GM21360 (cell line): ENCODE measurements at regions not wholly inside any gene's neighbourhood (a gene's known extent, or its start where the extent isn't known, plus 50 kb on each side); places are given as distances from the start of the nearest gene placed in this dataset.
A peak's percentile ranks its signal among the peaks of the same experiment; 100 is the strongest.

Source experiments
- ATAC-seq: cut with Tn5 transposase; IDR thresholded peaks from one replicate; pipeline ENCODE4 v1.9.1; 2021; ENCODE audit warnings: mild to moderate bottlenecking, moderate library complexity; ENCODE audit not compliant: unreplicated experiment

DNA sequence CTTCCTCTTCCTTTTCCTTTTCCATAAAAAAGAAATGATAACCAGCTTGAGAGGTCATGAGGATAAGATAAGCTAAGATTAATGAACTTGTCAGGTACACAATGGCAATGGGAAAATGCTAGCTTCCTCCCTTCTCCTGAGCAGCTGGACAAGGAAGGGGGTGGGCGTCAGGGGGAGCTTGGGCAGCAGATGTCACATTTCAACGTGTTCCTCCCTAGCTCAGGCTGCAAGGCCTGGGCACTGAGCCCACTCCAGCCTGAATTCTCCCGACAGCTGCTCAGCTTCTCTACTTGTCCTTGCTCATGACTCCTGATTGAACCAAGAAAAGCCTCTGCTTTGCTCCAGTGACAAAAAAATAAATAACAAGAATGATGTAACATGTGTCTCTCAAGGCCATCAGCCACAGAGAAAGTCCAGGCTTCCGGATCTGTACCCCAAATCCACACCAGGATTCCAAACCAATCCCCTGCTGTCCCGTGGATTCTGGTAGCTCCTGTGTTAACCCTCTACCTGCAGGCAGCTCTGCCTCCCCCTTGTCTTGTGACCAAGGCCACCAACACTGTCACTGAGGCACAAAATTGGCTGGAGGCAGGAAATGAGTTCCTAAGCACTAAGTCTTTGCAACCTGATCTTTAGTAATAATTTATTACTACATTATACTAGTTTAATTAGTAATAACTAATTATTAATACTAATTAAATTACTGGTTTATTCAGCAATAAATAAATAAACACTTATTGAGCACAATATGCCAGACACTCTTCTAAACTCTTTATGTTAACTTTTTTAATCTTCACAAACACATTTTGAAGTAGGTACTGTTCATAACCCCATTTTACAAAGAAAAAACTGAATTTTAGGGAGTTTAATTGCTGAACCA is 146.5 kb downstream of the CCDC34 start:
- ATAC-seq, result no peak

DNA sequence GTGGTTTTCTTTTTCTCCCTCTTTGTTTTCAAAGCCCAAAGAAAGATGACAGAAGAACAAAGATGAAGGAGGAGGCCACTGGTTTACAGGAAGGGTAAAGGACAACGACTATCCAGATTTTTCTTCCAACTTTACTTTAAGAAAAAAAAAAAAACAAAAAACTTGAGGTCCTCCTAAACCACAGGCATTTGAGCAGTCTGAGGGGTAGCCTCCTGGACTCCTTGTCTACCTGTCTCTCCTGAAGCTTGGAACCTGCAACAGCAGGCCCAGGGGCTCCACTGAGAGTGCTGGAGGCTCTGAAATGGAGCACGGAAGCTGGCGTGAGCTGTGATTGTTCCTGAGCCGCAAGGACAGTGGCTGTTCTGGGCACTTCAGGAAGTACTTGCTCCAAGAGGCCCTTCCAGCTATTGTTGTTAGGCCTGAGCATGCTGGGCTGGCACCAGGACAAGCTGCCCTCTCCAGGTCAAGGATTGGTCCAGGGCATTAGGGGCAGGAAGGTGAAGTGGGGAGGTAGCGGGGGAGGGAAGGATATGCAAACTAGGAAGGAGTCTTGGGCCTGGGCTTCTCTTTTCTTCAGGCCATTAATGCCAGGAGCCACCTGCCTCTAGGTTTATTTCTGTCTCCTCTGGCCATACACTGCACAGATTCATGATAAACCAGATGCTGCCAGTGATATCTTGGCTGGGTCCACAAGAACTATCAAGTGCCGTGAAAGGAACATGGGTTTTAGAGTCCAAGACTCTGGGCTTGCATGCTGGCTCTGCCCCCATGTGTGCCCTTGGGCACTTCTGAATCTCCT is 147.3 kb downstream of the CCDC34 start:
- no peak for ATAC-seq

DNA sequence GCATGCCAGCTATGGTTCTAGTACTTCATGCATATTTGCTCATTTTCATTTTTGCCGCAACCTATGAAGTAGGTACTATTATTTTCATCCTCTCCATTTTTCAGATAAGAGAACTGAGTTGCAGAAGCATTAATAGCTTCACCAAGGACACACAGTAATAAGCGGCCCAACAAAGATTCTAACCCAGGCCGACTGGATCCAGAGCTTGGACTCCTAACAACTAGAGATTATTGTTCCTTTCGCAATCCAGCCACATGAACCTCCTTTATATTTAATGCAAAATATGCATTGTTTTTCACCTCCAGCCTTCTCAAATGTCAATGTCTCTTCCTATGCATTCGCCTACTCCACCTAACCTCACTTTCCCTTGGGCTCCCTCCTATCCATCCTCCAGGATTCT is 148.3 kb downstream of the CCDC34 start:
- ATAC-seq, result no peak

DNA sequence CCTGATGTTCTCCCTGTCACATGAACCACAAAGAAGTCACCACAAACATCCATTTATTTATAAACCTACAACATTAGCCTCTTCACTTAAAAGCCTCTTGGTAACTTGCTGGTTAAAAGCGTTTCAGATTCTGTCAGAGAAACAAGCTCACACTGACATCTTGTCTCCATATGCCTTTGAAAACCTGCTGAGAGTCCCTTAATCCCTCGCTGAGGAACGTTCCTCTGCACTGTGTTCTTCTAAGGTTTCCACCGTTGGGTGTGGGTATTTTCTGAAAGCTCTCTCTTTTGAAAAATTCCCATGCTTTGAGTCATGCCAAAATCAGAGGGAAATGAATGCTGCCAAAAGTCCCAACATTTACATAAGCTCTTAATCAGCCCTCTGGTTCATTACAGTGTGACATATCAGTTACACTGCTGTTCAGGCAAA is 149.8 kb downstream of the CCDC34 start:
- ATAC-seq, result no peak

DNA sequence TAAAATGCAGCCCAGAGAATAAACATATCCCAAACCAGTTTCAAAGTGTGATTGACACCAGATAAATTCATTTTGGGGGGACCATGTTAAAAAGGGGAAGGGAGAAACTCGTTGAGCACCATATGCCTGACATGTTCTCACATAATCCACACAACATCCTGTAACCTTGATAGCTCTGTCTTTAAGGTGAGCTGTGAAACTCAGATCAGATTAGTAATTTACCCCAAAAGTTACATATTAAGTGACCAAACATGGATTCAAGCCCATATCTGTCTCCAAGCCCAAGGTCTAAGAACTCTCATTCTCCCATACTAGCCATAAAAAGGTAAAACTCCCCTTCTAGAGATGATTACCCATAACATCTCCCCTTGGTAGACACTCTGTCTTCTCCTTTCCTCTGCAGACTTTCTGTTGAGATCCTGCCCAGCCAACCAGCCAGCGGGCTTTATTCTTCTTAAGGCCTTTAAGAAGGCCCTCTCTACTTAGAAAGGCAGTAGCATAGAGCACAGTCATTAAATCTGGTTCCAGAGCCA is 150.7 kb downstream of the CCDC34 start:
- ATAC-seq, result no peak

DNA sequence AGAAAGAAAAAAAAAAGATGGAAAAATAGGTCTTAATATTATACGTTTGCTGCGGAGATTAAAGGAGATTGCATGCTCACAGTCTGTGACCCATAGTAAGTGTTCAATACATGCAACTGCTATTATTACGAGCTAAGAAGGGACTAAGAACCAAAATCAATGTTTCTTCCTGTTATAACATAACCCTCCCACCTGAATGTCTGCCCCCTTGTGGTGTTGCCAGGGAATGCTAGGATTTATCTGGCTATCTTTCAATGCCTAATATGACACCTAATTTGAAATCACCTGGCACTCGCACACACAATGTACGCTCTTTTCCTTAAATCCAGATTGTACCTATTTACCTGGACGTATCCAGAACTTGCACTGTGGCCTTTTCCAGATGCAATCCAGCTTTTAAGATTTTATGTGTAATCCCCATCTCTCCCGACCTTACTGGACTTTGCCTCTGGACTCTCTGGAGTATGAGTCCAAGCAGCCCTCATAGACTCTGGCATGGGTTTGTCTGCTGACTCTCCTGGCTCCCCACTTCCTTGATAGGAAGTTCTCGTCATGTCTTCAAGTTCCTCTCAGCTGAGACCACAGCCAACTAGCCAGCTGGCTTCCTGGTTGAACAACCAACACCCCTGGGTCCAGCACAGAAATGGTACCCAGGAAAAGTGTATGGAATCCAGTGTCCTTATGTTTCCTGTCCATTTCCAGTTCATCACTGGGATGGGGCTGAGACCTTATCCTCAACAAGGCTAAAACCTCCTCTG is 151.5 kb downstream of the CCDC34 start:
- ATAC-seq, result no peak

DNA sequence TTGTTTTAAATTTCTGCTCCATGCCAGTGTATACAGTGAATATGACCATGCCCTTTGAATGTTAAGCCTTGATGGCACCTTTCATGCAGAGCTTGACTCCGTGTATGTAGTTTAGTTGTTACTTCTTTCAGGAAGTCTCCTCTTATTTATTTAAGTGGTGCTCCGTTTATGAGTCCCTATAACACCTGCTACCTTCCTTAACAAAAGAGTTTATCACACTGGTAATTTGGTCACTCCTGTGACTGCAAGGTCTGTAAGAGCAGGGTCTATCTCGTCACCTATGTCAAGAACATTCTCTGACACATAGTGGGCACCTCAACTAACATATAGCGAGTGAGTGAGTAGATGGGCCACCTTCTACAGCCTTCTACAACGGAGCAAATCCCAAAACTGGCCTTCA is 152.5 kb downstream of the CCDC34 start:
- no peak for ATAC-seq

DNA sequence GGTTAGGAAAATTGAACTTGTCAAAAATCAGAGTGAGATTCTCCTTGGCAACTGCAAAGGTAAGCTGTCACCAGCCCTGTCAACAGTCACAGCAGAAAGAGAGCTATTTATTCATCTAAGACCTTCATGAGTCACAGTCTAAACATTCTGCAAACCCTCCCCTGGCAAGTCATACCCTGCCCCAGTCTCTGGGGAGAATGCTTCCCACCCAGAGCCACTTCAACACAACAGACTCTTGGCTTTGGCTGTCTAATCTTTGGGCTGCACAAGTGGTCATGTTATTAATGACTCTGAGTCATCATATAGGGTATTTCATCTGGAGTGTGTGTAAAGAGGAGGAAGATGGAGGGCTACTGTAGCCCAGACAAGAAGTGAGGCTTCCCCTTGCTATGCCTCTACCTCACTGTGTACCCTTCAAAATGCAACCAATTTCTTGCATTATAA is 153.4 kb downstream of the CCDC34 start:
- ATAC-seq, result peak; percentile 48

DNA sequence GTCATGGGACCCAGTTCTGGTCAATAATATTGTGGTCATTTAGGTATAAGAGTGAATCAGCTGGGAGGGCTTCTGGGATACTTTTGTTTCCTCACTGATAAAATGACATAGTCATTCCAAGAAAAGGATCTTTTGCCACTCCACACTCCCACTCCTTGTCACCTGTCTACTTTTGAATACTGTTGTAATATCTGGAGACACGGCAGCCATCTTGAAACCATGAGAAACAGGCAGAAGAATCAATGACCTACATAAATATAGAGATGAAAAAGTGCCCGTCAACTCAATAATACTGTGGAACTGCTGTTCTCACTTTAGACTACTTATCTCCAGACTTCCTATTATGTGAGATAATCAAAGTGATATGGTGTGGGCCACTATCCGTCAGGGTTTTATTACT is 154.2 kb downstream of the CCDC34 start:
- ATAC-seq, result no peak

DNA sequence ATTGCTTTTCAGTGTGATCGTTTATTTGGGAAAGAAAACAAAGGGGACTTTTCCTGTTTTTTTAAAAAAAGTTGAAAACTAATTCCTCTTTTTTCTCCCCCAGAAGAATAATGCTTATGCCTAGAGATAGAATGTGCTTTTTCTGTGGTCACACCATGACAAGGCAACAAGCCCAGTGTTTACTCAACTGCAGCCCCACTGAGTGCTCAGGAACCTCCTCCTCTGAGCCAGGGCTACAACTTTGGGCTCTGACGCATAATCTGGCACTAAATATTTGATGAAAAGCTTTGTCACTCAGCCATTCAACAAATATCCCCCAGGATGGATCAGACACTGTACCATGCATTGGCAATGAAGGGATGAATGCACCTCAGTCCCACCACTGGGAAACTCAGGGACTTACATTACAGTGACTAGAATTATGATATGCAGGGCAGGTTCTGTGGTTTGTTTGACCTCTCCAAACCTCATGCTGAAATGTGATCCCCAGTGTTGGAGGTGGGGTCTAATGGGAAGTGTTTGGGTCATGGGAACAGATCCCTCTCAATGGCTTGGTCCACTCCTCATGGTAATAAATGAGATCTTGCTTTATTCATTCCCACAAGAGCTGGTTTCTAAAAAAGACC is 155.9 kb downstream of the CCDC34 start:
- no peak for ATAC-seq

DNA sequence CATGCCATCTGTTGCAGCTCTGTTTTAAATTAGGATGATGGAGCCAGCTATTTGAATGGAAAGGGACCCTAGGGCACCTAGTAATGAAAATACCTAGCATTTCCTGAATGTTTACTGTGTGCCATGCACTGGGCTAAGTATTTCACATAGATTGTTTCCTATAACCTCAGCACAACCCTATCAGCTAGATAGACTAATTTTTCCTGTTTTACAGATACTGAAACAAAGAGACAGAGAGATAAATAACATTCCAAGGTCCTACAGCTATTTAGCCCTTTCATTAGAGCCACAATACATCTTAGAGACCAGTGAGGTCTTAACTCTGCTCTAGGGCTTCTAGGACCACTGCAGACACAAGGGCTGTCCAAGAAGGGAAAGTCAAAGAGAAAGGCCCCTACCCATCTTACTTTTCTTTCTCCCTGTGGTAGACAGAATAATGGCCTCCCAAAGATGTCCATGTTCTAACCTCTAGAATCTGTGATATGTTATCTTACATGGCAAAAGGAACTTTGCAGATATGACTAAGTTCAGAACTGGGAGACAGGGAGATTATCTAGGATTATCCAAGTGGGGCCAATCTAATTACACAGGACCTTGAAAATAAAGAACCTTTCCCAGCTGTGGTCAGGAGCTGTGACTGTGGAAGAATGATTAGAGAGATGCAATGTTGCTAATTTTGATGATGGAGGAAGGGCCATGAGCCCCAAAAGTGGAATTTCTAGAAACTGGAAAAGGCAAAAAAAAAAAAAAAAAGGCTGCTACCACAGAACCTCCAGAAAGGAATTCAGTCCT is 157.0 kb downstream of the CCDC34 start:
- no peak for ATAC-seq

DNA sequence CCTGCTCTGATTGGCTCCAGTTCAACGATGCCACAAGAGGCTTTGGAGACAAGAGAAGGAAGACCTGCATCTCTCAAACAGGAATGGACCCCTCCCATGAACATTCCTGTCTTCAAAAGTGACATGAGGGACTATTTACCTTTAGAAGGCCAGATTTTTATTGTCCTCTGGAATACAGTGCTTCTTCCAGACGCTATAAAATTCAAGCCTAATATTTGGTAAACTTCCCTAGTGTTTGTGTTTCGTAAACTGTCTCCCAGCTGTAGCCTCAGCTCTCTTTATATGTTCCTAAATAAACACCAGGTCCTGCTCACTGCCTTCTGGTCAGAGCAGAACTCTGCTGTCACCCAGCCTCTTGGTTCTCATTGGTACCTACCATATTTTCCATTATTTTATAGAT is 157.8 kb downstream of the CCDC34 start:
- no peak for ATAC-seq

DNA sequence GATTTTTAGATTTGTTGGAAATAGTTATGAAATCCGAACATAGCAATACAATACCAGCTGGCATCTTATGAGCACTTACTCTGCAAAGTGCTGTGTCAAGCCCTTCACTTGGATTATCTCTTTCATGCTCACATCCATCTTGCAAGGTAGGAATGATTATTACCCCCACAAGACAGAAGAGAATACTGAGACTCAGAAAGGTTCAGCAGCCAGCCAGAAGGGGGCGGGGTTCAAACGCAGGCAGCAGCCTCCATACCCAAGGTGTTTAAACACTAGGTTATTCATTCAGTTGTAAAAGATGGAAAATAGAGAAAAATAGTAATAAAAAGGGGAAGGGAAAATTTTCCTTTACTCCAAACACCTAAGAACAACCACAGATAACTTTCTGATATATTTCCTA is 158.5 kb downstream of the CCDC34 start:
- peak; percentile 73 for ATAC-seq

DNA sequence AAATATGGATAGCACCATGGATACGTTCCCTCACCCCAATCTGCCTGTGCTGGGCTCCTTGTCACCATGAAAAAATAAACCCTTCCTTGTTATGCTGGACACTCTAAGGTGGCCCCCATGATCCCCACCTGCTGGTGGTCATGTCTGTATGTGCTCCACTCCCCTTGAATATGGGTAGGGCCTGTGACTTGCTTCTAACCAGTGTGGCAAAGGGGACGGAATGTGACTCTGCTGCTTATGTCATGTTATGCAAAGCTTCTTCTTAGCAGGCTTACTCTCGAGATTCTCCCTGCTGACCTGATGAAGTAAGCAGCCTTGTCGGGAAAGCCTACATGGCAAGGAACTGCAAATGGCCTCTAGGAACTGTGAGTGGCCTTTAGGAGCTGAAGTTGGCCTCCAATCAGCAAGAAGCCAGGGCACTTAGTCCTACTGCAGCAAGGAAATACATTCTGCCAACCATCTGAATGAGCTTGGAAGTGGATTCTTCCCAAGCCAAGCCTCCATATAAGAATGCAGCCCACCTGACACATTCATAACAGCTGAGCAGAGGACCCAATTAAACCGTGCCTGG is 159.9 kb downstream of the CCDC34 start:
- ATAC-seq, result no peak

DNA sequence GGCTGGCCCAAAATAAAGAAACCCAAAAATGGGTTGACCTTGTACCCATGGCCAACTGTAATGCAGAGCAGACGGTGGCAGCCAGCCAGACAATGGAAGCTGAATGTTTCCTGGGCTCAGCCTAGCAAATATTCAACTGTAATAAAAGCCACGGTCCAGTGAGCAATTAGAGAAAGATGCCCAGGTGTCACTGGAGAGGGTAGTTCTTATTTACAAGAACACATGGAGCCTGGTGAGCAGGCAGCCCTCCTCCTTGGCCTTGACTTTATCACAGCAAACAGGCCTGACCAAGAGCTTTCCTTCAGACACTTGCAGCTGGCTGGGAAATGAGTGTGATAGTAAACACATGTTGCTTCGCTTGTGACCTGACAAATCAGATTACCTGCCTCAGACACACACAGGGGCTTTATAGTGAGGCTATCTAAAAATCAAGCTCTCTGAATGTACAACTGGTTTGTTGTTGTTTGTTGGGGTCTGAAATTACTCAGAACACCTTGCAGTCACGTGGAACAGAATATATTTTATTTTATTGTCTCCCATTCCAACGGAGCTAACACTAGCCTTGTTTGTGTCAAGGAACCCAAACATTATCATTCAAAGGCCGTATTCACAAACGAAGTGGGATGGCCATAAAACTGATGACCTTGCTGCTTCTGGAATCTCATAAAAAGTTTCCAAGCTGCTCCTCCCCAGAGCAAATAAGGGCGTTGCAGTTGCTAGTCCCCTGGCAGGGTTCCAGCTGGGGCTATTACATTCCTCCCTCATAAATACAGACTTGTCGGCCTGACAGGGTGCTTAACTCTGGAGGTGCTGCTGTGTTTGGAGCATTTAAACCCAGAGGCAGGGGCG is 161.1 kb downstream of the BBOX1 start:
- no peak for ATAC-seq

DNA sequence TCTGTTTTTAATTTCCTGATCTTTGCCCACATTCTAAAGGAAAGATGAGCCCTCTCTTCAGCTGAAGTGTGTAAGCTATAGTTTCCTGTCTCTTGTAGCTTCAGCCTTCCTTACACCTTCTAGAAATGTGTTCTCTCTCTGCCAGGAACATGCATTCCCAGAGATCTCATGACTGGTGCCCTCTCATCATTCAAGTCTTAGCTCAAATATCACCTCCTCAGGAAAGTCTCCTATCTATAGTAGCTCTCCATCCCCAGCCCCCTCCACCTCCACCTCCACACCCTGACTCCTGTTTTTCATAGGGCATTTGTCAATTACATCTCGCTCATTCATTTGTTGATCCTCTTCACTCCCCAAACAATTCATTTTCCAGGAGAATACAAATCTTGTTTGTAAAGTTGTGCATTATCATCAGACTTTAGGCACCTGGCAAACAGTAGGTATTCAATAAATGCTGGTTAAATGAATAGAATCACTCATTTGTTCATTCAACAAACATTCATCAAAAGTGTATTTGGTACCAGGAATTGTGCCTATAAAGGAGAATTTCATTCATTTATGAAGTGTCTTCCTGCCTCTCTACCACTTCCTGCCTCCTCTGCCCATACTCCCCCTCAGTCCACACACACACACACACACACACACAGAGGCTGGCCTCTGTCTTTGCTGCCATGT is 160.3 kb downstream of the BBOX1 start:
- ATAC-seq, result no peak

DNA sequence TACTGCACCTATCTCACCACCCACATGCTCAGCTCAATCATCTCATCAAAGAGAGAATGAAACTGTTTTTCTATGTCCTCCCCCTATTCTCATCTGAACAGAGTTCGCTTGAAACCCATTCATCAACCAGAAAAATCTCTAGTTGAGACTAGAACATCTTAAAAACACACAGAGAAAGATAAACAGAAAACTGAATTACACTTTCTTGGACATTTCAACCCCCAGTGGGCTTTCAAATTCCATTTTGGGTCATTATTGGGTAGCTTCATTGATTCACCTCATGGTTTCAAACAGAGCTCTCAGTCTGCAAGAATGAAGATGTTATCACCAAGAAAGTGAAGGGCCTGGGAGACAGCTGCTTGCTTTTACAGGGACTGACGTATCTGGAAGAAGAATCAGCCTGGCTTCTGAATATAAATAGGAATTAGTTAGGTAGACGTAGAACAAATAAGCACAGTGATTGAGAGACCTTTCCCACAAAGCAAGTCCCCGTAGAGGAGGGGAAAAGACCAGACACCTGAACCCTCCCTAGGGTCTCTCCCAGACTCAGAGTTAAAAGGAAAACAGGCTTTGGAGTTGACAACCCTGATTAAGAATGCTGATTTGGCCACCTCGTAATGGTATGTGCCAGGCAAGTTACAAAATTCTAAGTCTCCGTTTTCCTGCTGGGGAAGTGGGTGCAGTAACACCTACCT is 155.7 kb downstream of the BBOX1 start:
- ATAC-seq, result no peak
